HK-2 (cell line): ENCODE measurements at regions not wholly inside any gene's neighbourhood (a gene's known extent, or its start where the extent isn't known, plus 50 kb on each side); places are given as distances from the start of the nearest gene placed in this dataset.

Source experiments
- DNase-seq: peaks from one replicate; pipeline ENCODE4 v3.0.0-alpha.2; 2018; ENCODE audit not compliant: unreplicated experiment

GRCh38 chr4:17115583-17115982 lies 217.1 kb upstream of the LDB2 start:
- no peak for DNase-seq

DNA sequence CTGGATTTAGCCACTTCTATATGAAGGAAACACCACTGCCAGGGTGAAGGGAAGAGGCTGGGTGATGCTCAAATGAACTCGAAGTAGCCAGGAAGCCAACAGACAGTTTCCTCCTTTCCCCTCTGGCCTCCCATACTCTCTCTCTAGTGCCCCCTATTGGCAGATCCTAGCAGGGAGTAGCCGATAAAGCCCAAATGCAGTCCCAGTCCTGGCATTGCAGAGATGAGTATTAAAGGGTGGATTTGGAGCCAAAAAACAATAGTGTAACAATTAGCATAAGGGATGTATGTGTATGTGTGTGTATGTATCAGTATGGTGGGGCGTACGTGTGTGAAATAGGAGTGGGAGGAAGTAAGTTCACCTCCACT lies 213.8 kb upstream of the LDB2 start:
- DNase-seq, result no peak

DNA sequence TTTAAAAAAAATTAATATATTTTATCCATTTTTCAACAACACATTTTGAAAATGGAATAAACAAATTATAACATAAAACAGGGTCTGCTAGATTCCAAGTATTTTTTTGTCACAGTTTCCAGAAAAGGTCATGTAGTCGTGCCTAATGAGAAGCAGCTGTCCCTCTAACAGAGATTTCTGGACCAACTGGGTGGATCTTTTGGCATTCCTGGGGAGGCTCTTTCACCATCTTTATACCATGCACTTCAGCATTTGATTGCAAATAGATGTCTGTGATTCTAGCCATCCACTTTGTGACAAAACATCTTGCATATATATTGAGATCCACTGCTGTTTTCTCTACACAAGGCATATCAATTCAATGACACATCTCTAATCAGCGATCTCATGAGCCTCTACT lies 210.7 kb upstream of the LDB2 start:
- DNase-seq, result no peak

DNA sequence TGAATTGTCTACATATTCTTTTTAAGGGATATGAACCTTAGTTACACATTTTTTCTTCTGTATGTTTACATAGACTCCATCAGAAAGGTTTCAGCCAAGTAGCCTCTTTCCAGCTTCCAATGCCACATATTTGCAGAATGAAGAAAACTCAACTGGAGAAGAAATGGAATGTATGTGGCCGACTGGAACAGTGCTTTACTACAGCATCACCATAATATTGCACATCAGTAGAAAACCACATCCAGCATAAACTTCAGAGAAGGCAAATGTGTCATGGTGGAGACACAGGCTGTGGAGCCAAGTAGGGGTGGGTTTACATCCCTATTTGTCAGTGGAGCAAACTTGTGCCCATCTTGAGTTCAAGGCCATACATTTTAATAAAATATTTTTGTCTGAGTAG lies 204.8 kb upstream of the LDB2 start:
- DNase-seq, result no peak

DNA sequence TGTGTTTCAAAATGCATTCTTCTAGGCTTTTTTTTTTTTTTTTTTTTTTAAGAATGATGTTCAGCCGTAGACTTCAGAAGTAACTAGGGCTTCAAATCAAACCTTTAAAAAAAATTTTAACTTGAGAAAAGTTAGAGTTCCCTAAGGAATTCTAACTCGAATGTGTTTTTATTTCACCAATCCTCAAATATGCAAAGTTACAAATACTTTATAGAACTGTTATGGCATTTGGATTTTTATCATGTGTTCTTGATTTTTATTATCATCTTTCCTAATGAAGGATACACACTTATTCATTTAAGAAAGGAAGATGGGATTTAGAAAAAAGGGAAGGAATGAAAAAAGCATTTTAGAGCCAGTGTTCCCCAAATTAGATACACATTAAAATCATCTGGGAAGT lies 200.6 kb upstream of the LDB2 start:
- DNase-seq, result no peak

- no peak for DNase-seq
Observed at GRCh38 chr4:17098401-17098800, 200.0 kb upstream of the LDB2 start.

GRCh38 chr4:17097362-17097761 lies 198.9 kb upstream of the LDB2 start:
- no peak for DNase-seq

GRCh38 chr4:17096692-17097091 lies 198.2 kb upstream of the LDB2 start:
- no peak for DNase-seq

- DNase-seq, result no peak
Observed at GRCh38 chr4:17095771-17096170, 197.3 kb upstream of the LDB2 start.

- no peak for DNase-seq
Observed at GRCh38 chr4:17094876-17095210, 196.4 kb upstream of the LDB2 start.

DNA sequence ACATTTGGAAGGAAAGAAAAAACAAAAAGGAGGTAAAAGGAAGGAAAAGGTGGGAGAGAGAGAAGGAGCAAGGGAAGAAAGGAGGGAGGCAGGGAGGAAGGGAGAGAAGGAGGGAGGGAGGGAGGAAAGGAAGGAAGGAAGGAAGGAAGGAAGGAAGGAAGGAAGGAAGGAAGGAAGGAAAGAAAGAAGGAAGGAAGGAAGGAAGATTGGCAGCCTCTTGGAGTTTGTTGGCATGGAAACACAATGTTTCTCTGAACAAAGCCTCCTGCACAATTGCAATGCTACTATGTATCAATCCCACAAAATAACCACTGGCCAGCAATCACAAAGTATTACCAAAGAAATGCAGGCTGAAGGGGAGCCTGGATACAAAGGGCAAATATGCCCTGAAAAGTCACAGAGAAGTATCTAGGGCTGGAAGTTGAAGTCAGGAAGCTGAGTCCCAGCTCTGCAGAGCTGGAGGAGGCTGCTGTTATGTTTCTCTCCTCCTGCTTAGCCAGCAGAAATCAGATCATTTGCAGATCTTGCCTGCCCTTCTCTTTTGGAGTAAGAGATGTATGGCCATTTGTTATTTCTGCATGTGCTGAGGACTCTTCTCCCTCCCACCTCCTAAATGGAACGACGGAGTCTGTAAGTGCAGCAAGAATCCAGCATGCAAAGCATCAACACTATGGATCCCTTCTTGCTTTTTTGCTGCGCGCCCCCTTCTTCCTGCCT lies 195.9 kb upstream of the LDB2 start:
- no peak for DNase-seq

GRCh38 chr4:17093481-17093880 lies 195.0 kb upstream of the LDB2 start:
- DNase-seq, result no peak

DNA sequence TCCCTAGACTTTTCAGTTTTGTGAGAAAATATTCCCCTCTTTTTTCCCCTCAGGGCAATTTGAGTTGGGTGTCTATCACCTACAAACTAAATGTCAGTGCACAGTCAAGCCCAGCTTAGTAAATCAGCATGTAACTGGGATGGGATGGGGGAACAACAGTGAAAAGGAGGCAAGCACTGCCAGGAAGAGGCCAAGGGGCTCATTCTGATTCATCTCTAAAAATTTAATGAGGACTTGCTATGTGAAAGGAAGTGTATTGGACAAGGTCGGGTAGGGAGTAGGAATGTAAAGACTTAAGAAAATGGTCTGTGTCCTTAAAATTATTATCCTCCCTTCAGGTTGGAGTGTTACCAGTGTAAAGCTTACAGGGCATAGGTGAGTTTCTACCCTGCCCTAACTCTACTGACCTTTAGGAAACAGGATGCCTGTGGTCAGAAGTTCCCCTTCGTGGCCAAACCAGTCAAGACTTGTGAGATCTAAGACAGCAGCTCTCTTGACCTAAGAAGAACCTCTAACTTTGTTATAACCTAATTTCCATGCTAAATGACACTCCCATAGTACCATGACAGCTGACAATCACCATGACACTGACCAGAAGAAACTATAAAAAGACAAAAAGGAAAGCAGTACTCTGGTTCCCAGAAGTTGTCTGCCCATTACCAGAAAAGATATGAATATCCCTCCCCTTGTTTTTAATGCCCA lies 194.4 kb upstream of the LDB2 start:
- DNase-seq, result no peak

GRCh38 chr4:17091104-17091503 lies 192.7 kb upstream of the LDB2 start:
- no peak for DNase-seq

DNA sequence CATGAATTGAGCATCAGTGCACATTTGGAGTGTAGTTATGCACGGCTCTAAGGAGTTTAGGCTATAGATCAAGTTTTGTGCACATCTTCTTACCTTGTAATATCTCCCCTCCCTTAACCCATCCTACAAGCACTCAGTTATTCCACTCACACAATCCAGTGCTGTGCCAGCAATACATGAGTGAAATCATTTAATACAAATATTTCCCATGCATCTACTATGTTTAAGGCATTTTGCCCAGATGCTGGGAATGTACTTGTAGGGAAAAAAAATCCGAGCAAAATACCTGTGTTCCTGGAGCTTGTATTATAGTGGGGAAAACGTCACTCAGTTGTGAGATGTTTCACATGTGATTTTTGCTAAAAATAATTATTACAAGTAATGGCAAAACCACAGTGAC lies 191.6 kb upstream of the LDB2 start:
- no peak for DNase-seq

DNA sequence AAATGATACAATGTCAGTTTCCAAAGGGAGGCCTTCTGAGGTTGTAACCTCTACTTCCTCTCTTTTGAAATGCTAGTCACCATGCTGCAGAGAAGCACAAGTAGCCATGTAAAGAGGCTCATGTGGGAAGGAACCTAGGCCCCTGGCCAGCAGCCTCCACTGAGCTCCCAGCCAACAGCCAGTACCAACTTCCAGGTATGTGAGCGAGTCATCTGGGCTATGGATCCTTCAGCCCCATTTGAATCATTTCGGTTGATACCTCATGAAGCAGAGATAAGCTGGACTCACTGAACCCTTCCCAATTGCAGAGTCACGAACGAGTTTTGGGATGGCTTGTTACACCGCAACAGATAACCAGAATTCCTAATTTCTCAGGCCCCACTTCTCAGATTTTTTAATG lies 187.0 kb upstream of the LDB2 start:
- no peak for DNase-seq

DNA sequence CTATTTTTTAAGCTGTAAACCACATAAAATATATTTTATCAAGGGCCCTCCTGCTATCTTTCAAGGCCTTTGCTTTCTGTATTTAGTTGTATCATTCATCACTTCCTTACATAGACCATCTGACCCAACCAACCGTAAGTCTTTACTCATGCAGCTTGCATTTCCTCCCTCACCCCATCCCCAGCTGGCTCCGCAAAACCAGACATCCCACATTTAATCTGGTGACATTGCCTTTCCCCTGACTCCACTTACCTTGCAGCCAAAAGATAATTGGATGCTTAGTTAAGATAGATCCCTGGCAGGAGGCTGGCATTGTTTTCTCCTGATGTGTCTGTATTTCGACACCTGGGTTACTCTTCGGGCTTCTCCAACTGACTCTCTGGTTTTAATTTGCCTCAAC lies 183.7 kb upstream of the LDB2 start:
- DNase-seq, result no peak

GRCh38 chr4:17081179-17081578 lies 182.7 kb upstream of the LDB2 start:
- DNase-seq, result no peak

DNA sequence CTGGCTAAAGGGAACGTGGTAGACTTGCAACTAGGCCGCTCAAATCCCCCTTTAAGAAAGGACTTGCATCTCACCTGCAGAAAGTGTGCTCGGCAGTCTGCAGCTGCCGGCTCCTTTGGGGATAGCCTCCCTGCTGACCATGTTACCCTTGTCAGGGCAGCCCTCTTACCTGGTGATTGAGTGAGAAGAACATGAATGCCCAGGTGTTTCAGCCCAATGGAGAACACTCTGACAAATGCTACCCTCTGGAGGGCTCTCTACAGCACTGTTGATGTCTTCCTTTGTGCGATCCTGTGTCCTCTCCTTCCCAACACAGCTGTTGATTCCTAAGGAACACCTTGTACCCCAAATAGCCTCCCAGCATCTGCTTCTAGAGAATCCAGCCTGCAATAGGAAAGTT lies 178.7 kb upstream of the LDB2 start:
- DNase-seq, result no peak

GRCh38 chr4:17072483-17072882 lies 174.0 kb upstream of the LDB2 start:
- no peak for DNase-seq

DNA sequence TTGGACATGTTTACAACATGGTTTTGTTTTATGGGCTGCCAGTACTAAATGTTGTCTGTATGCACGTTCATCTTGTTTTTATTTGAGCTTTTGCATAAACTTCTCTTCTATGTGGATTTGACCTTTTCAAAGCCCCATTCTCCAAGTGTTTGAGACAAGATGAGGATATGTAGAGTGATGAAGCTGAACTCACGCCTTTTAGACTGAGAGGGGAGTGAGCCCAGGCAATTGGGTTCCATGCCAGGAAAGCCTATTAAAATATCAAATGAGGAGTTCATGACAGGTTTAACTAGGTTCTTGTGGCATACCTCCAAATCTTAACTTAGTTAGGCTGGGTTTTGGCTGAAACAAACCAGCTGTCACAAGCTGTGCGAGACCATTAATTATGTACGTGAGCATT lies 170.4 kb upstream of the LDB2 start:
- no peak for DNase-seq

GRCh38 chr4:17068392-17068791 lies 169.9 kb upstream of the LDB2 start:
- no peak for DNase-seq

DNA sequence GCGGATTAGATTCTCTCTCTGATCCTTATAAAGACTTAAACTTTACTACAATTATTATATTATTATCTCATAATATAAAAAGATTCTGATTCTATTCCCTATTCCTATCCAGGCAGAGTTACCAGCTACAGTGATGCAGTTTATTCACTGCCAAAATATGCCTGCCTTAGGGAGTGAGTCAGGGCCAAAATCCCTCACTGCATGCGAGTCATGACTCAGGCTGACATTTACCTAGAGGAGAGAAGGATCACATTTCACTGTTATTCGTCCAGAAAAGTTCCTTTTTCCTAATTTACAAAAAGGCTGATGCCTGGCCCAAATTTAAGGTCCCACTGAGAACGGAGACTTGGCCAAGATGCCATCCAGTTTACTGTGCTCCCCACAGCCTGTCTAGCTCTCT lies 168.5 kb upstream of the LDB2 start:
- DNase-seq, result peak; percentile 9

DNA sequence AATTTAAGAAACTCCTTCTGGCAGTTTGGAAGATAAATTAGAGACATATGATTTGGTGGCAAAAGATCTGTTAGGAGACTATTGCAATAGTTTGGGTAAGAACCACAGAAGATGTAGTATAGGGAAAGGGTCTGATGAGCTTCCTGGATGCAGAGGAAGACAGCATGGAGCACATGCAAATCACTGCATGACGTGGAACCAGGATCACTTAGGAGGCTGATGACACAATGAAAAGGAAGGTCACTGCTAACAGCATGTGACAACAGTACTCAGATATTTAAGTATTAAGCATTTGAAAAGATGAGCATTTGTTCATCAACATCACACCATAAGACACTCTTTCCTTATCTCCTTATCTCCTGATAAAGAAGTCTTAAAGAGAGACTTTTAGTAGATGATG lies 167.8 kb upstream of the LDB2 start:
- no peak for DNase-seq
